ENCODE measurements at regions not wholly inside any gene's neighbourhood (a gene's known extent, or its start where the extent isn't known, plus 50 kb on each side); places are given as distances from the start of the nearest gene placed in this dataset.
"Not testable (repeated sequence)": the region's sequence is repeated elsewhere in the genome, so short reads cannot be mapped to it uniquely, and the experiment has no call there.

DNA sequence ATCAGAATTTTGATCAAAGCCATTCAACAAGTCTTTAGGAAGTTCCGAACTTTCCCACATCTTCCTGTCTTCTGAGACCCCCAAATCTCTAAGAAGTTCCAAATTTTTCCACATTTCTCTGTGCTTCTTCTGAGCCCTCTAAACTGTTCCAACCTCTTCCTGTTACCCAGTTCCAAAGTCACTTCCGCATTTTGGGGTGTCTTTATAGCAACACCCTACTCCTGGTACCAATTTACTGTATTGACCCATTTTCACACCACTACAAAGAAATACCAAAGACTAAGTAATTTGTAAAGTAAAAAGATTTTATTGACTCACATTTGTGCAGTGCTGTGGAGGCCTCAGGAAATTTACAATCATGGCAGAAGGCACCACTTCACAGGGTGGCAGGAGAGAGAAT, 385.8 kb upstream of the GHITM start:
- DNase-seq (ENCODE audit: low spot score), result no peak

DNA sequence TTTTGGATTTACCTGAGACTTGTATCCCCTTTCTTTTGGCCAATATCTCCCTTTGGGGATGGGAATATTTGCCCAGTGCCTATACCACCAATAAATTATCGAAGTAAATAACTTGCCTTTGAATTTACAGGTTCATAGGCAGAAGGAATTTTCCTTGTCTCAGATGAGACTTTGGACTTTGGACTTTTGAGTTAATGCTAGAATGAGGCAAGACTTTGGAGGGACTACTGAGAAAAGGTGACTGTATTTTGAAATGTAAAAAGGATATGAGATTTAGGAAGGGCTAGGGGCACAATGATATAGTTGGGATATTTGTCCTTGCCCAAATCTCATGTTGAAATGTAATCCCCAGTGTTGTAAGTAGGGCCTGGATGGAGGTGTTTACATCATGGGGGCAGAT, 384.5 kb upstream of the GHITM start:
- DNase-seq (ENCODE audit: low spot score), result no peak

DNA sequence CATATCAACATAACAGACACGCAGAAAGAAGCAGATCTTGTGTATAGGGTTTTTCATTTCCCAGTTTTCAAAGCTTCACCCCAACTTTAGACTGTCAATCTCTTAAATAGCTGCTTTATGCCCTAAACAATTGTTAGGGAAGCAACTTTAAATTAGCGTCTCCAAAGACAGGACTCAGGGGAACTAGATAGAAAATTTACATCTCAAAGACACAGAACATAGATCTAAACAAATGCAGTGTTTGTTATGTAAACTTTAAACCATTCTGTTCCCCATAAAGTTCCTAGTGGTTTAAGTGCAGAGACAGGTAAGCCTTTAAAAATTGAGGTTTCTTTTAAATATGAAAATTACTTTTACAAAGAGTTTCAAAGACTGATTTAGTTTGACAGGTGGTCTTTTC, 379.2 kb upstream of the GHITM start:
- no peak for DNase-seq (ENCODE audit: low spot score)

DNA sequence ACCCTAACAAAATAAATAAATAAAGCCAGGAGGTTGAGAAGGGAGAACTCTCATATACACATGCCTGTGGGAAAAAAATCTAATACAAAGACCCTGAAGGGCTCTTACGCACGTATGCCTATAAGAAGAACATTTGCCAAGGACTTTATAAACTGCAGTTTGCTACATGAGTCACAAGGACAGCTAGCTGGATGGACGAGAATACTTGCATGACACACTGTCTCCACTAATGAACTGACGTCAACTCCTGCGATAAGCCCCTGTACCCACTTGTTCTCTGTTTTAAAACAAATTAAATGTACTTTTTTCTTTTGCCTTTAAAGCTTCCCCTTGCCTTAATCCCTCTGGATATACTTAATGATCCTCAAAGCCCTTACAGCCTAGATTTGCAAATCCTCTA, 374.6 kb upstream of the GHITM start:
- DNase-seq (ENCODE audit: low spot score), result no peak

DNA sequence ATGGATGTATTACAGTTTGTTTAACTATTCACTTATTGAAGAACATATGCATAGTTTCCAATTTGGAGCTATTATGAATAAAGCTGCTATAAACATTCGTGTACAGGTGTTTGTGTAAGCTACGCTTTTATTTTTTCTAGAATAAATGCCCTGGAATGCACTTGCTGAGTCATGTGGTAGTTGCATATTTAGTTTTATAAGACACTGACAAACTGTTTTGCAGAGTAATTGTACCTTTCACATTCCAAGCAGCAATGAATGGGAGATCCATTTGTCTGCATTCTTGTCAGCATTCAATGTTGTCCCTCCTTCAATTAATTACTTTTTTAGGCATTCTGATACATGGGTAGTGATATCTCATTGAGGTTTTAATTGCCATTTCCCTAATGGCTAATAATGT, 373.6 kb upstream of the GHITM start:
- no peak for DNase-seq (ENCODE audit: low spot score)

DNA sequence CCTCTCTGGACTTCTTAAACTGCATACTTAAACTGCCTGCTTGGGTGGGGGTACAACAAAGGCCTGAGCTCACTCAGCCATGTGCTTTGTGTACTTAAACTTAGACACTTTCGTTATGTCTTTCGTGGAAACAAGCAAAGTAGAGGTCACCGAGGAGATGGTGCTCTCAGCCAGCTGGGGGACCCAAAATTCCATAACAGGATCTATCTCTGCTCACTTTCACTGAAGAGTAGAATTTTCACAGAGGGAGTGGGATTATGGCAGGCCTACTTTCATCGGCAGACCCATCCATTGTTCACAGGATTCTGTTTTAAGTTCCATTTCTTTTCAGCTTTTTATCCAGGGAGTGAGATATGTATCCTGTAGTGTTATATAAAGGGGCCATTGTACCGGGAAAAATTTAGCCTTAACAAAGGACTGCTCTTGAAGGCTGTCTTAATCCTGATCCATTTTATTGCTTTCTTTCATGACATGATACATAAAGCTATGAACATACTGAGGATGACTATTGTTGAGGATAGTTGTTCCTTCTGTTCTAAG, 370.0 kb upstream of the GHITM start:
- no peak for DNase-seq (ENCODE audit: low spot score)

DNA sequence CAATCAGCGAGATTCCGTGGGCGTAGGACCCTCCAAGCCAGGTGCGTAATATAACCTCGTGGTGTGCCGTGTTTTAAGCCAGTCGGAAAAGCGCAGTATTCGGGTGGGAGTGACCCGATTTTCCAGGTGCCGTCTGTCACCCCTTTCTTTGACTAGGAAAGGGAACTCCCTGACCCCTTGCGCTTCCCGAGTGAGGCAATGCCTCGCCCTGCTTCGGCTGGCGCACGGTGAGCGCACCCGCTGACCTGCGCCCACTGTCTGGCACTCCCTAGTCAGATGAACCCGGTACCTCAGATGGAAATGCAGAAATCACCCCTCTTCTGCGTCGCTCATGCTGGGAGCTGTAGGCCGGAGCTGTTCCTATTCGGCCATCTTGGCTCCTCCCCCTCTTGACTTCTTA, 352.6 kb upstream of the GHITM start:
- DNase-seq (ENCODE audit: low spot score), result not testable (repeated sequence)

DNA sequence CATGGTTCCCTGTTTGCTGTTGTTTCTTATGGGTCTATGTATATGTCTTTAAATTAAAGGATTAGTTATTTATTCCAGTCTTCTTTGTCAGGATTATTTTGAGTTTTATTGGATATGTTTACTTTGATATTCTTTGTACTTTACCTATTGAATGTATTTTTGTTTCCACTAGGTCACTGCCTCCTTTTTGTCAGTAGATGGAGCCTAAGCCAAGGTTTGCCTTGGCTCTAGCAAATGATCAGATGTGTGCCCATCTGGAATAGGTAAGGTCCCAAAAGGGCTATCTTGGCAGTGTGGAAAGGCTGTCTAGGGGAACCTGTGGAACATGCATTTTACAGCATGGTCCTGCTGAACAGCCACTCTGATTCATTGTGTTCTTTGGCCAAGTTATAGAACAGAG, 337.3 kb upstream of the GHITM start:
- no peak for DNase-seq (ENCODE audit: low spot score)

DNA sequence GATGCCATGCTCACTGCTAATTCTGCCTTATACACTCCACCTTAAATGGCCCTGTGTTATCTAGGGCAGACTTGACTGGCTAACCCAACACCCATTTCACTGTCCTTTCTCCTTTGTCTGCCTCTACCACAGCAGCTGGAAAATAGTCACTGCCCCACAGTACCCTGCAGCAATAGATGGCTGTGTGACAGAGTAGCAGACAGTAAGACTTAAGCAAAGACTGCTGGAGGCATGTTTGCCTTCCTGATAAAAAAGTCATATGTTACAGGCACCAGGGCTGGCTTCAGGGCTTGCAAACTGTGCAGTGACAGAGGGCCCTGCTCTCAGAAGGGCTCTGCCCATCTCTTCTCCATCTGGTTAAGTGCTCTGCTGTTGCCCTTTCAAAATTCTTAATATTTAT, 332.6 kb upstream of the GHITM start:
- DNase-seq (ENCODE audit: low spot score), result no peak

DNA sequence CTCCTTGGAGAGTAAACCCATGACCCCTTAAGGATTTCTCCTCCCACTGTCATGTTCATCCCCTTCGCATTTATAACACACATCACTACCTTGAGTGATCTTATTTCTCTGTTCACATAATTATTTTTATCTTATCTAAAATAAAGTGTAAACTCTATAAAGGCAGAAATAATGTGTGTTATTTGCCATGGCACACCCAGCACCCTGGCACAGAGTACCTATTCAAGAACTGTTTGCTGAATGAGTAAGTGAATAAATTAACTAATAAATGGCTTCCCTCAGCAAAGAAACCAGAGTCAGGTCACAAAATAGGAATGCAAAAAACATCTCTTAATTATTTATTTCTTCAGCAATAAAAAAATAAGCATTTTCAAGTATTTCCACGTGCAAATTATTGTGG, 330.3 kb upstream of the GHITM start:
- no peak for DNase-seq (ENCODE audit: low spot score)

DNA sequence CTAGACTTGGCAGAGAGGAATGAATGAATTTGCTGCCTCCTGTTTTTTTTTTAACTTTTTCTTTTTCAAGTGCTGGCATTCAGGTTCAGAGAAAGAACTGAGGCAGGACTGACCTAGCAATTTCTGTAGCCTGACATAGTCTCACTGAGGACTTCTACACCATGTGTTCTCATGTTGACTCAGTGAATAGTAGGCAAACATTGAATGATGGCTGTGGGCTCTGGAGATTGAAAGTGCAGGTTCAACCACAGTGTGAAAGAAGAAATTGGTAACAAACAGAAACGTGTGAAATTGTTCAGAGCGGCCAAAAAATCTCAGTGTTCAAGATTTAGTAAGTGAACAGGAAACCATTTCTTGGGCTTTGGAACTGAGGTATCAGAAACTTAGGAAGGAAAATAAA, 322.4 kb upstream of the GHITM start:
- DNase-seq (ENCODE audit: low spot score), result no peak

DNA sequence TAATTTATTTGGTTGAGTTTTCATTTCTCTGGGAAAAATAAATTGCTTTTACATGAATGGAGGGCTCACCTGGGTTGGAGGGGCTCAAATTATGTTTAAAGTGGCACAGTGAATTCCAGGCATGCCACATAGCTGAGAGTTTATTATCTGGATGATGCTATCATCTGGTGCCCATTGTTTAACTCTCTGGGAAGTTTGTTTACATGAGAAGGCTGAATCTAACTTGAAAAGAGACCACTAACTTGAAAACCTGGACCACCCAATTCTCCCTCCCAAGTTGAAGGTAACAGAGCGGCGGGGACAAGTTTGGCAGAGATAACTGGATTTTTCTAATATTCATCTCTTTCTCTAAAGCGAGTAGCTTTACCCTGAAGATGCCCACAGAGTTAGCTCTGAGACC, 321.5 kb upstream of the GHITM start:
- DNase-seq (ENCODE audit: low spot score), result no peak

DNA sequence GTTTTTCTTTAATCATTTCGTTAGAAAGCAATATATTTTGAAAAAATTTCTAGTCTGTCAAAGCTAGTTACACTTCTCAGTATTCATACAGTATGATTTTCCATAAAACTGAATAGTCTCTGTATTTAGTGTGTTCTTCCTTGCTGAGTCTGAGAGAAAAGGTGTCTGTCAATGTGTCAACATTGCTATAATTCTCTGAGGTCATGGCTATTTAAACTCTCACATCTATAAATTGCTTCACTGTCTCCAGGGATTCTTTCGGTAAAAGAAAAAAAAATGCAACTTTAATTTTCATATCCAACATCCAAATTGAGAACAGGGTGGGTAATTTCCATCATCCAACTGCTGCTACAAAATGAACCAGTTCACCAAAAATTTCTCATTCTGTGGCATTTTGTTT, 319.7 kb upstream of the GHITM start:
- DNase-seq (ENCODE audit: low spot score), result no peak

DNA sequence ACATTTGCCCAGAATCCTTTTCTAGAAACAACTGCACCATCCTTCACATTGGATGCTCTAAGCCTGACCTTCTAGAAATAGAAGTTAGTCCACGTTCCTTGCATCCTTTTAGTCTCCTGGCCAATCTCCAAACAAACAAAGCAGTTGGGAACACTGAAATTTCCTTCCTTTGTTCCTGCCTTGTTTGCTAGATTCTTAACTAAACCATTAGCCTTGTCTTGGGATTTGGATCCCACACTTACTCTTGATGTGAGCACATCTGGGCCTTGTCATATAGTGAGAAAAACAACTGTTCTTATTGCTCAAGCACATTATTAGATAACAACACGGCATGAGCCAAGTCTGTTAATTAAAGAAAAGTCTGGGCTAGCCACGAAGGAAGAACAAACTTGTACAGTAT, 319.3 kb upstream of the GHITM start:
- no peak for DNase-seq (ENCODE audit: low spot score)

DNA sequence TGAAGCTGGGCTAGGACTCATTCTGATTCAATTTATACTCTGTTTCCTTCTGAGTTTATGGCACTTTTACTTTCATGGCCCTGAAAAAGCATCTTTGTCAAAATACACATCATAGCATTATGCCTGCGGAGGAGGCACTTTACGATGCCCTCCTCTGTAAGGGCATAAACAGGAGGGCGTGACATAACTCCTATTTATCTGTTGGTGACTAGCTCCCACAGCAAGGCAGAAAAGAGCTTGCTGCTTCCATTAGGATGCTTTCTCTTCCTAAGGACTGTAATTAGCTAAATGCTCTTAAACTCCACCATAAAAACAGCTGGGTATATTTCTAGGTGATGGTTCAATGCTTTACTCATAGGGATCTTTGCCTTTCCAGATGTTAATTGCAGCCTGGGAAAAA, 315.2 kb upstream of the GHITM start:
- DNase-seq (ENCODE audit: low spot score), result no peak

DNA sequence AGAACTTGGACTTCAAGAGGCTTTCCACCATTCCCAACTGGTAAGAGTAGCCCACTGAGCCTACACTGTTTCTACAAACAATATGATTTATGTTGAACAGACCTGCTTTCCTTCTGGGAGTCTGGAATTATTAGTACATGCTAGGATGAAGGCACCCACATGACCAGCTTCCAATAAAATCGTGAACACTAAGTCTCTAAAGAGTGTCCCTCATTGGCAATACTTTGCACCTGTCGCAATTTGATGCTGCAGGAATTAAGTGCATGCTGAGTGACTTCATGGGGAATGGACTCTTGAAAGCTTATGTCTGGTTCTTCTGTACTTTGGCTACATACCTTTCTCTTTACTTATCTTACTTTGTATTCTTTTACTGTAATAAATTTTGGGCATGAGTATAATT, 305.2 kb upstream of the GHITM start:
- no peak for DNase-seq (ENCODE audit: low spot score)

DNA sequence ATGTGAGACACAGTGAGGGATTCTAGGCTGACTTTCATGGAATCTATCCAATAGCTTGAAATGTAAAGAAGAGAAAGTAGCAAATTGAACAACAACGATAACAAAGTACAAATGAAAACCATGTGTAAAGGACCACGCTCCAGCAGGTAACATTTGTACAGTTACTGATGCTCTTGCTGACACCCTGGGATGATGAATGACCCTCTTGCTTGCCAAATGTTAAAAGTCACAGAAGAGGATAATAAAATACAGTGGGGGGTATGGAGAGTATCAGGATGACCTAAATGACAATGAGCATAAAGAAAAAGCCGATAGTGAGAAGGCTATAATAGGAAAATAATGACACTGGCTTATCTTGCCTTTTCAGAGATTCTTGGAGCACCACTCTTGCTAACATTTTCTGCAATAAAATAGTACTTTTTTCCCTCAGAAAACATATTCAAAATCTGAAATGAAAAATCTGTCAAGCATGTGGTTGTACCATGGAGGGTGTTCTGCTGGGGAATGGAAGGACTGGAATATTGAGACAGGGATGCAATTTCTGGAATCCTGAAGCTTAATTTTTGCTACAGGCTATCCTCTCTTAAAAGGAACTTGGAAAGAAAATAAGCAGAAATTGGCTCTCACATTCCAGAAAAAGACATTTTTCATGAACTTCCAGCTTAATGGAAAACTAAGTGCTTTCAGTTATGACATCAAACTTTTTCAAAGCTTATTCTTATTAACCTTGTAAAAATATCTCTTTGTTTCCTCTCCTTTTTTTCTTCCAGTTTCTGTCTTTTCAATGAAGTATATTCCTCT, 303.2 kb upstream of the GHITM start:
- no peak for DNase-seq (ENCODE audit: low spot score)

DNA sequence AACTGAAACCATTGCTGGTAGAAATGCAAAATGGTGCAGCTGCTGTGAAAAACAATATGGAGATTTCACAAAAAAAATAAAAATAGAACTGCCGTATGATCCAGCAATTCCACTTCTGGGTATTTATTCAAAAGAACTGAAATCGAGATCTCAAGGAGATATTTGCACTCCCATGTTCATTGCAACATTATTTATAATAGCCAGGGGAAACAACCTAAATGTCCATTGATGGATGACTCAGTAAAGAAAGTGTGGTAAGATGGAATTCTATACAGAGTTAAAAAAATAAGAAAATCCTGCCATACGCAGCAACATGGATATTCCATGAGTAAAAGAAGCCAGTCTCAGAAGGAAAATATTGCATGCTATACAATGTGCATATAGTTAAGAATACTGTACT, 290.6 kb upstream of the GHITM start:
- DNase-seq (ENCODE audit: low spot score), result no peak

DNA sequence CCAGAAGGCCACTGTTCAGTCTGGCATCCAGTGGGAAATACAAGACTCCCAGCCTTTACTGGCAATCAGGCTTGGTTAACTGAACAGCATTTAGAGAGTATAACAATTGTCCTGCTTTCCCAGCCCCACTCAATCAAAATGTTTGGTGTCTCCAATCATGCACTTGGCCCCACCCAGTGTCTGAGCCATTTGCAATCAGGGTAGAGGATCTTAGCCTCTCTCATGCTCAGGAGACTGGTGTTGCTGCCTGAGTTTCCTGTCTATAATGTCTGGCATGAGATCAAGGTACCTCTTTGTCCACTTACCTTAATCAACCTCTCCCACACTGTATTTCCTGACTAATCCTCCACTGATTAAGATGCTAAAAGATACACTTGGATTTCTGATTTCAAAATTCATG, 290.2 kb upstream of the GHITM start:
- no peak for DNase-seq (ENCODE audit: low spot score)

DNA sequence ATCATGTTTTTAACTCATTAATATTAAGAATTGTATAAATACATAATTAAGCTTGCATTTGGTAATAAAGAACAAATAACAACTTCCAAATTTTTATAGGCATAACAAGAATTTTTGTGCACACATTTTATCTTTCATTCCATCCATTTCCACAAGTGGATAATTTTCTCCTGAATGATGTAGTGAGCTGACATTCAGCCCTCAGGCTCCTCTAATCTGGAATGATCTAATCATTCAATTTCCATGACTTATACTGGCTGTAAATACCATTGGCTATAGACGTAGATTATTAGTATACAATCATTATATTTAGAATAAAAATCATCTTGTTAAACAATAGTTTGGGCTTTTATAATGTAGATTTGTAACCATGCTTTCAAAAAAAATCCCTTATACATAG, 287.2 kb upstream of the GHITM start:
- no peak for DNase-seq (ENCODE audit: low spot score)

DNA sequence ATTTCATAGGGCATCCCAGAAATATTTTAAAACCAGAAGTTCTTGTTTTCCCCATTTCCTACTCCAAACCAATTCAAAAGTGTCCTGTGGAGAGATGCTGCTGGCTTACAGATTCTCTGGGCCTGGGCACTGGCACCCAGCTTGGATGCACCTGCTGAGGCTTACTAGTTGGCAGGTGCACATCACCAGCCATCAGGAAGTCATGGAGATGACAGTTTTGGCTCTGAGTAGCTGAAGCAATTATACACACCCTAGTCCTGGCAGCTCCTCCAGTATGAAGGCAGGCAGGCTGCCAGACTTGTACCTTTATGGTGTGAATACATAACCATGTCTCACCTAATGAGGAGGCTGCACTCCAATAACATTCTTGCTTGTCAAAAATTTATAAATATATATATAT, 276.6 kb upstream of the GHITM start:
- no peak for DNase-seq (ENCODE audit: low spot score)

DNA sequence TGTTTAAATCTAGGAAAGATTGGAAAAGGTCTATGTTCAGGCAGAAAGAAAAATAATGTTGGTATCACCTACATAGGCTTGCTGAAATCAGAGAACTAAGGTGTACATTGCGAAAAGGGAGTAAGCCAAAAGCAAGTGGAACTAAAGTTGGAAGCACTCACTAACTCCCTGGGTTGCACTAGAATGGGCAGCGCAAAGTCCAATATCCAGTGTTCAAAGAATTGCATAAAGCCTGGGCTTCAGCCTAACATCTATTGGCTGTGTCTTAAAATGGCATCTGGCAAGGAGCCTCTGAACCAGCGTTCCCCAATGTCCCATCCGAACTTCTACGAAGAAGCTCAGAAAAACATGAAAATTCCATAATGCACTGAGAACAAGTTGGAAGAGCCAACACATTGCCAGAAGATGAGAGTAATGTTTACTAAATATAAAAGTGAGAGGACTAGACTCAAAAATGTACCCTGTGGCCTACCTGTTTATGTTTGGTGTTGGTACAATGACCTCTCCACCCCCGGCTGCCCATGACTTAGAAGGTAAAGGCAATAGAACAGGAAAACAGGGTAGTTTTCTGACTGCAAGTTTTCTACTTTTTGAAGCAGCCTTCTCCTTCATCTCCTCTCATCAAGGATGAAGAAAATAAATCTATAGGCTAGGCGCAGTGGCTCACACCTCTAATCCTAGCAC, 275.9 kb upstream of the GHITM start:
- no peak for DNase-seq (ENCODE audit: low spot score)

DNA sequence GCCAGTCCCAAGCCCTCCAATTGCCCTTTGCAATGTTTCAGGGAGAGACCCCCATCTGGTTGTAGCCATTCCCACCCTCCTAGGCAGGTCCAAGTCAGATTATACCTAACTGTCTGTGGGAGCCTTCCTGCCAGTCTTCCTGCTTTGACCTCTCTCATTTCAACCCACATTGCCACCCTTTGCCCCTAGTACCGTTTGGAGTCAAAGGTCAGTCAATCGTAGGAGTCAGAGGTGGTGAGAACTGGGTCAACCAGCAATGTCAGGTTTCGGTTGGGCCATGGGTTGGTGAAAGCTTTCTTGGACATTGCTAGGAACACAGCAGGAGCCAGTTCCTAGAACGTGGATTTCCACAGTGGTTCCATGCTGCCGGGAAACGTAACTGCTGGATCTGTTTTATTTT, 269.4 kb upstream of the GHITM start:
- no peak for DNase-seq (ENCODE audit: low spot score)
